SK-N-MC (cell line): ENCODE measurements at regions not wholly inside any gene's neighbourhood (a gene's known extent, or its start where the extent isn't known, plus 50 kb on each side); places are given as distances from the start of the nearest gene placed in this dataset.

Experiments
- EZH2 ChIP-seq: fragments of 200-600 bp; sonication (generic); IDR thresholded peaks from one replicate; pipeline ENCODE4 v1.6.1; 2017; ENCODE audit warnings: antibody characterized with exemption
- FOXP2 ChIP-seq: optimal IDR thresholded peaks from 2 replicates; pipeline ENCODE3; 2011; ENCODE audit warnings: mild to moderate bottlenecking, moderate library complexity; ENCODE audit not compliant: insufficient read depth; ENCODE audit errors: extremely low read length, control extremely low read depth
- POLR2AphosphoS5 ChIP-seq: IDR thresholded peaks from 2 replicates; pipeline ENCODE4 v1.6.1; 2012; ENCODE audit warnings: mild to moderate bottlenecking, low read depth, low read length, borderline replicate concordance

GRCh38 chrX:95248386-95248785, 1436.3 kb upstream of the DIAPH2 start:
- TF ChIP-seq POLR2AphosphoS5: no peak
- TF ChIP-seq EZH2: no peak
- no peak for TF ChIP-seq FOXP2
